Ovary (tissue), 7 donors: ENCODE measurements at regions not wholly inside any gene's neighbourhood (a gene's known extent, or its start where the extent isn't known, plus 50 kb on each side); places are given as distances from the start of the nearest gene placed in this dataset.

Source experiments
- DNase-seq, 5 donors: peaks; one replicate each; pipeline ENCODE4 v3.0.0-alpha.2; 2019 to 2020
- H3K27ac ChIP-seq, 2 donors: fragments of 200-600 bp; one replicate each; pipeline versions ENCODE4 v1.5.1 to v1.8.0; 2019 to 2022
- H3K27me3 ChIP-seq: fragments of 200-600 bp; one replicate; pipeline ENCODE4 v1.8.0; 2022
- H3K36me3 ChIP-seq: fragments of 200-600 bp; sonication (generic); one replicate; pipeline ENCODE4 v1.5.1; 2019
- H3K4me1 ChIP-seq: one replicate; pipeline ENCODE4 v1.8.1; 2013; ENCODE audit warnings: mild to moderate bottlenecking, moderate library complexity; ENCODE audit not compliant: insufficient read depth
- H3K4me3 ChIP-seq: fragments of 200-600 bp; sonication (generic); one replicate; pipeline ENCODE4 v1.5.1; 2017
- H3K9me3 ChIP-seq, 2 donors: fragments of 200-600 bp in 1 of 2; sonication (generic) in 1 of 2; one replicate each; pipeline versions ENCODE4 v1.5.1 to v1.8.1; 2013 to 2019; ENCODE audit warnings: mild to moderate bottlenecking in 1 of 2, moderate library complexity in 1 of 2
- CTCF ChIP-seq, 3 donors: fragments of 450-650 bp in 2 of 3; fragments of 200-600 bp in 1 of 3; IDR thresholded peaks; one replicate each; pipeline versions ENCODE4 v1.5.1 to v1.8.0; 2016 to 2022; ENCODE audit warnings: antibody characterized with exemption in 3 of 3, mild to moderate bottlenecking in 1 of 3
- EP300 ChIP-seq: sonication (generic); formaldehyde crosslinking; IDR thresholded peaks from one replicate; pipeline ENCODE4 v1.6.1; 2017; ENCODE audit warnings: antibody characterized with exemption
- POLR2A ChIP-seq: fragments of 450-650 bp; IDR thresholded peaks from one replicate; pipeline ENCODE4 v1.6.1; 2017; ENCODE audit warnings: antibody characterized with exemption, mild to moderate bottlenecking, moderate library complexity
- WGBS, 3 donors: extraction: QIAGEN DNeasy Blood & Tissue Kit in 1 of 3; methylation state at CpG; one replicate each; pipeline versions ENCODE4 v1.1.5 to v1.1.7; 2013 to 2017; 5-methylcytosine and 5-hydroxymethylcytosine counted together
- intact Hi-C, 4 donors: fragments of 100-400 bp; cut with DNase I; formaldehyde crosslinking; loops; one replicate each; pipeline versions ENCODE4 v1.11.0 to v1.15.1; 2022 to 2023
- donor health status: DM: no; HTN: no; CAD: no; lungs with moderate emphysema.
- donor health status: DM: no; HTN: no; CAD: no.
- donor health status: Bipolar disorder and iron deficiency.
- donor health status: DM: no; HTN: no; CAD: no.
- donor health status: DM: yes; HTN: yes; CAD: no.

DNA sequence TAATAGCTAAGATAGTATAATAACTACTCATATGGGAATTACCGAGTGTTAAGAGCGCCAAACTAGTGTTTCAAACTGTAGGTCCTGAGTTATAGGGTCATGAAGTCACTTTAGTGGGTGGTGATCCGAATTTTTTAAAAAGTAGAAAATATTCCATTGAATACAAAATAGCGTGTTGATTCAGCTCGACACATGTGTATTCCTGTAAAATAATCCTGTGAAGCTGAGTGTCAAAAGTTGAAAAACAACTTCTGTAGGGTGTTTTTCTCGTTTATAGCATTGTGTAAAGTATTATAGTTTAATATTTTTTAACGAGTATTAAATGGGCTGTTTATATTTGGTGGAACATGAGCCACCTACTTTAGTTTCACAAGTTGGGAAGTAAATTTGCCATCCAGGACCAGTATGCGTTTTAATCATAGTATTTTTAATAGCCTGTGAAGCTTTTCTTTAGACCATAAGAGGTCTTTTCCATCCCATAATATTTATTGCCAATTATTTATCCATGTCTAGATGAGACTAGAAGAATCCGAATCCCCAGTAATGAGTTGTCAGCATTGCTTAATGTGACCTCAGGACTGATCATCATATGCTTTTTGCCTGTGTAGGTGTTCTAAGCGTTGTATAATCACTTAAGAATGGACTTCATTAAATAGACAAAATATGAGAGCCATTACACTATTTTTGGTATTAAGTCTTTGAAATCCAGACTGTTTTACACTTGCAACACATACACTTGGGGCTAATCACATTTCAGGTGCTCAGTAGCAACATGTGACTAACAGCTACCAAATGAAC lies 84.1 kb downstream of the PTPDC1 start:
- Histone ChIP-seq H3K9me3 (no peaks in the 10 kb centered on the region), H3K27ac (no peak overlapping the region), H3K36me3 (no peaks in the 10 kb centered on the region), H3K4me3 (peak overlapping the region; percentile 99), H3K4me1 (peaks cover 12% of the 10 kb centered on the region), H3K27me3 (no peaks in the 10 kb centered on the region)
- WGBS, 3 donors, result 7 to 11% (median 10%) methylated on average over 10 of the region's 10 CpGs
- no peak for DNase-seq
- TF ChIP-seq POLR2A (no peak), EP300 (no peak)
- intact Hi-C loops, result loop anchor here in 1 of 4 donors (5.0 kb wide), 1 partner anchor 136 kb away; no protein-coding TSS in a partner anchor

DNA sequence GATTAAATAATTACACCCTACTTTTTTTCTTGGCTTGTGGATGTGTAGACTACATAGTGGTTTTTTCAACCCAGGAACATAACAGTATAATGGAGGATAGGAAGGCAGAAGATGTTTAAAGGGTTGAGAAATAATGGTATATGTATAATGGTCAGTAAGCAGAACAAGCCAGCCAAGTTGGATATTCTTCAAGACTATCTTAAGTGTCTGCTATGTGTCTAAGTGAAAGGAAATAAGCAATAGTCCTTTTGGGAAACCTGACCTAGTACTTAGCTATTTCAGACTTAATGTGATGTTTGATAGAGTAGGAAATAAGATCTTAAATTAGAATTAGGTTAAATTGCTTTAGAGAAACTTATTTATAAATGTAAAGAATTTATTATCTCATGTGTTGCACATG lies 85.7 kb downstream of the PTPDC1 start:
- TF ChIP-seq EP300 (no peak), POLR2A (no peak), CTCF (IDR thresholded peaks at IDR 0.05) (no peak)
- no peak overlapping the region for H3K4me3 ChIP-seq
- H3K27me3 ChIP-seq, result no peaks in the 10 kb centered on the region
- no peak for DNase-seq
- intact Hi-C loops, result loop anchor here in 1 of 4 donors (5.0 kb wide), 1 partner anchor 138 kb away; no protein-coding TSS in a partner anchor
- H3K4me1 ChIP-seq, result peaks cover 17% of the 10 kb centered on the region
- peak overlapping the region in 1 of 2 donors; percentile 7 for H3K27ac ChIP-seq
- no peaks in the 10 kb centered on the region for H3K9me3 ChIP-seq
- H3K36me3 ChIP-seq, result no peaks in the 10 kb centered on the region

GRCh38 chr9:94173632-94174031 lies 85.5 kb upstream of the ZNF169 start:
- no peaks in the 10 kb centered on the region for H3K36me3 ChIP-seq
- H3K27me3 ChIP-seq, result no peaks in the 10 kb centered on the region
- 47 to 68% (median 60%) methylated on average over 3 of the region's 3 CpGs for WGBS, 3 donors
- H3K27ac ChIP-seq, result no peak overlapping the region
- TF ChIP-seq EP300 (no peak), POLR2A (no peak), CTCF (IDR thresholded peaks at IDR 0.05) (no peak)
- DNase-seq, result no peak
- no peaks in the 10 kb centered on the region for H3K9me3 ChIP-seq
- peaks cover 22% of the 10 kb centered on the region for H3K4me1 ChIP-seq
- H3K4me3 ChIP-seq, result no peak overlapping the region
- intact Hi-C loops, result no loop called here

DNA sequence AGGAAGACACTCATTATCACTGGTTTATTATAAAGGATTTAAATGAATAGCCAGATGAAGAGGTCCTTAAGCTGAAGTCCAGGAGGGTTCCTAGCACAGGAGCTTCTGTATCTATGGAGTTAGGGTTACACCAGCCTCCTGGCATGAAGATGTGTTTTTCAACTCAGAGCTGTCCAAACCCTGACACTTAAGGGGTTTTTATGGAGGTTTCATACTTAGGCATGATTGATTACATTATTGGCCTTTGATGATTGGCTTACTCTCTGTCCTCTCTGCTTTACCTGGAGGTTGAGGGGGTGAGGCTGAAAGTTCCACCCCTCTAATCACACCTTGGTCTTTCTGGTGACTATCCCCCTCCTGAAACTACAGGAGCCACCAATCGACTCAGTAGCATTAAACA lies 84.9 kb upstream of the ZNF169 start:
- H3K4me3 ChIP-seq, result no peak overlapping the region
- 66 to 73% (median 71%) methylated on average over 1 of the region's 1 CpG for WGBS, 3 donors
- peaks cover 21% of the 10 kb centered on the region for H3K4me1 ChIP-seq
- no peaks in the 10 kb centered on the region for H3K27me3 ChIP-seq
- no peaks in the 10 kb centered on the region for H3K9me3 ChIP-seq
- DNase-seq, result no peak
- intact Hi-C loops, result no loop called here
- H3K27ac ChIP-seq, result no peak overlapping the region
- H3K36me3 ChIP-seq, result no peaks in the 10 kb centered on the region
- TF ChIP-seq POLR2A (no peak), EP300 (no peak), CTCF (IDR thresholded peaks at IDR 0.05) (no peak)

- 47 to 54% (median 51%) methylated on average over 5 of the region's 5 CpGs for WGBS, 3 donors
These were observed 83.4 kb upstream of the ZNF169 start for GRCh38 chr9:94175669-94176068.

More at GRCh38 chr9:94175669-94176068, 83.4 kb upstream of the ZNF169 start:
- H3K4me1 ChIP-seq, result peaks cover 24% of the 10 kb centered on the region
- no peak overlapping the region for H3K27ac ChIP-seq
- intact Hi-C loops, result no loop called here
- no peaks in the 10 kb centered on the region for H3K27me3 ChIP-seq
- H3K4me3 ChIP-seq, result no peak overlapping the region
- no peak for TF ChIP-seq EP300
- TF ChIP-seq POLR2A, result no peak
- TF ChIP-seq CTCF (IDR thresholded peaks at IDR 0.05), result no peak
- no peak for DNase-seq
- no peaks in the 10 kb centered on the region for H3K9me3 ChIP-seq
- no peaks in the 10 kb centered on the region for H3K36me3 ChIP-seq
